T-helper 9 cell (primary cell): ENCODE measurements at regions not wholly inside any gene's neighbourhood (a gene's known extent, or its start where the extent isn't known, plus 50 kb on each side); places are given as distances from the start of the nearest gene placed in this dataset.

Experiments
- DNase-seq: peaks from one replicate; pipeline ENCODE4 v3.0.0-alpha.2; 2020

DNA sequence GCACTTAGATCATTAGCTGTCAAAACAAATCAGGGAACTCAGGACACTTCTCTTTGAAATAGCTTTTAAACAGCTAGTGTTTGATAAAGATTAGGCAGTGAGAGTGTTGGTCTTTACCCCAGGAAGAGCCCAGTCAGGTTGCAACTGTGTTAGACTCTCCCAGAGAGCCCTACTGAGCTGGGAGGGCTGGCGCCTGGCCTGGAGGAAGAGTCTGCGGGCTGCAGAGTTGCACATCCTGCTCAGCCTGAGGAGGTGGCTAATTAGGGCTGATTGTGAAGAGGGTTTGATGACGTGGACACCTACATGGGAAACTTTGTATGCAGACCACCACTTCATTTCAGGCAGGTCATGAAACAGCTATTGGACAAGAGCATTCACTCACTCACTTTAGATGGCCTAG, 112.0 kb downstream of the TMEM174 start:
- no peak for DNase-seq

GRCh38 chr5:73284220-73284795, 111.3 kb downstream of the TMEM174 start:
- DNase-seq: no peak

DNA sequence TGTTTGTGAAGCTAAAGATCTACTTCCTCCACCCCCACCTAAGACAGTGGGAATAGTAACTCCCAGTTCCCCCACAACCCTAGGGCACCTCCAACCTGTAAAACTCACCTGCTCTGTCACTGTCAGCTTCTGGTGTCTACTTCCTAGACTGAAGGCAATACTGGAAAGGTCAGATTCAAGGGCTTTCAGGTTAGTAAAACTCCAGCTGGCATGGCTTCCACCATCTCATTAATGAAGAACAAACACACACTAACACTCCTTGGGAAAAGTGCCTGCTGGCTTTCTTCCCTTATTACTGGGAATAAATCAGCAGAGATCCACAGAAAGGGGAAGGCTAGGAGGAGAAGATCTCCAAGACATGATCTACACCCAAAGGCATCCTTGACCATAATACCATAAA, 109.9 kb downstream of the TMEM174 start:
- DNase-seq: no peak

DNA sequence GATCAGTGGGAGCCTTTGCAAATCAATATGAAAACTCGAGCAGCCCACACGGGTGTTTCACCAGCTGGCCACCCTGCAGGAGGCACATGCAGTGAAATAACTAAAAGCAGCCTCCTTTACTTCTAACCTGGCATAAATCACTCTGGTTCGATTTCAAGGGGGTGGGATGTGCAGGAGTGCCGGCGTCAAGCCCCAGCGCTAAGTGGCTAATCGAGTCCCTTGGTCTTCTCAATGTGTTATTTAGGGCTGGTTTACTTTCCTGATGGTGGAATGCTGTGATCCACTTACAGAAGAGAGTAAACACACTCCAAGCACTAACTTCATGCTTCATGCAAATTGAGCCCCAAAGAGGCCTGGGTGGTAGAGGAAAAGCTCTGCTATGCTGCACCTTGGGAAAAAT, 109.4 kb downstream of the TMEM174 start:
- DNase-seq: no peak

GRCh38 chr5:73280821-73281746, 108.1 kb downstream of the TMEM174 start:
- no peak for DNase-seq

- no peak for DNase-seq
These were observed 107.4 kb downstream of the TMEM174 start for GRCh38 chr5:73280386-73280785.

DNA sequence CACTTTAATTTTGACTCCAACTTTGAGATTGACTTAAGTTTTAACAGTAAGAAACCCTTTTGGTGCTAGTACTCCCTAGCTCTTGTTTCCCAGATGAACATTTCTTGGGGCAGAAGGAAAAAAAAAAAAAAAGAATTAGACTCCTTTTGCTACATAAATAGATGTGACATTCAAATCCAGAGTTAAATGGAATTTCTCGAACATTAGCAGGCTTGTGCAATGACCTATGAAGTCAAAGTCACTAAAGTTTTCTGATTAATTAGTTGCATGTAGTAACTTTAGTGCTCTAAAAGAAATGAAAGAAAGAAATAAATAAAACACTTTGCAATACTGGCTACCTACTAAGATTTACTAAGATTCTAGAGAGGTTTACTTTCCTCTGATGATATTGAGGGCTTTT, 106.8 kb downstream of the TMEM174 start:
- DNase-seq: no peak

GRCh38 chr5:73278693-73279092, 105.7 kb downstream of the TMEM174 start:
- no peak for DNase-seq

GRCh38 chr5:73274881-73275663, 102.1 kb downstream of the TMEM174 start:
- DNase-seq: no peak

DNA sequence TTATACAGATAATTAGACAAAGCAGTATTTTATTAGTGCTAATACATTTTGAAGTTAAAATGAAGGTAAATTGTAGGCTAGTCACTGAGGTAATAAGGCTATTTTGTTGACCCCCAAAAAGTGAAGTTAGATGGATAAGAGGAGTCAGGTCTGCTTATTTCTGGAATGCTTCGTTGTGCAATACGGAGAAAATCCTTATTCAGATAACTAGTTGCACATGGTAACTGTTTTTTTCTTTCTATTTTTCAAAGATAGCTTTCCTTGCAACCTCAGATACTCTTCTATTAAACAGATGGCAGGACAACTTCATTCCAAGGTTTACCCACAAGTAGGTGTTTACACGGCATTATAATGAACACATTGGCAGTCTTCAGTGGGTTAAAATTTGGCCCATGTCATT, 101.1 kb downstream of the TMEM174 start:
- no peak for DNase-seq

DNA sequence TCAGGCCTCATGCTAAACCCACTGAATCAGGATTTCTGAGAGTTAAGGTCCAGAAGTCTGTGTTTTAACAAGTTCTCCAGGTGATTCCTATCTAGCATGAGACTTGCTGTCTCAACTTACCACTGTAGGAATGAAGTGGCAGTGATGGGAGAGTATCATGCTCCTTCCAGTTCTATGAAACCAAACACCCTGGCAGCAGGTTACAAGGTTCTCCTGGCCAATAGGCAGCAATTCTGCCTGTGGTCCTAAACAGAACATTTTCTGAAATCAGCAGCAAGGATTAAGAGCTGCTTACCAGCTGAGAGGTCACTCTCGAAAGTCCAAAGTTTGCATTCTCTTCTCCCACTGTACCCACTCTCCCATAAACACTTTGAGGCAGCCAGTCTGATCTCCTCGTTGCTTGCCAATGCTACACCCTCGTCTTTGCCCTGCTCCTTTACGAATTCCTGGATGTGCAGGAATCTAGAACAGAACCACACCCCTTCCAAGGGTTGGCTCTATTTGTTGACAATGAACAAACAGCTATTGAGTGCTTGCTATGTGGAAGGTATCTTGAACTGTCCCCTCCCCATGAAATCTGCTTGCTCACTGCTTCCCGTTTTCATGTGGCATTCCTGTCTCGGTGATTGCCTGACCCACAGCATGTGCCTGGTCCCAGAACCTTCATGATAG, 100.5 kb downstream of the TMEM174 start:
- no peak for DNase-seq

- DNase-seq: no peak
These were observed 99.4 kb downstream of the TMEM174 start for GRCh38 chr5:73272351-73272750.

- DNase-seq: no peak
These were observed 95.8 kb downstream of the TMEM174 start for GRCh38 chr5:73268826-73269225.

- no peak for DNase-seq
These were observed 94.9 kb downstream of the TMEM174 start for GRCh38 chr5:73267766-73268435.

DNA sequence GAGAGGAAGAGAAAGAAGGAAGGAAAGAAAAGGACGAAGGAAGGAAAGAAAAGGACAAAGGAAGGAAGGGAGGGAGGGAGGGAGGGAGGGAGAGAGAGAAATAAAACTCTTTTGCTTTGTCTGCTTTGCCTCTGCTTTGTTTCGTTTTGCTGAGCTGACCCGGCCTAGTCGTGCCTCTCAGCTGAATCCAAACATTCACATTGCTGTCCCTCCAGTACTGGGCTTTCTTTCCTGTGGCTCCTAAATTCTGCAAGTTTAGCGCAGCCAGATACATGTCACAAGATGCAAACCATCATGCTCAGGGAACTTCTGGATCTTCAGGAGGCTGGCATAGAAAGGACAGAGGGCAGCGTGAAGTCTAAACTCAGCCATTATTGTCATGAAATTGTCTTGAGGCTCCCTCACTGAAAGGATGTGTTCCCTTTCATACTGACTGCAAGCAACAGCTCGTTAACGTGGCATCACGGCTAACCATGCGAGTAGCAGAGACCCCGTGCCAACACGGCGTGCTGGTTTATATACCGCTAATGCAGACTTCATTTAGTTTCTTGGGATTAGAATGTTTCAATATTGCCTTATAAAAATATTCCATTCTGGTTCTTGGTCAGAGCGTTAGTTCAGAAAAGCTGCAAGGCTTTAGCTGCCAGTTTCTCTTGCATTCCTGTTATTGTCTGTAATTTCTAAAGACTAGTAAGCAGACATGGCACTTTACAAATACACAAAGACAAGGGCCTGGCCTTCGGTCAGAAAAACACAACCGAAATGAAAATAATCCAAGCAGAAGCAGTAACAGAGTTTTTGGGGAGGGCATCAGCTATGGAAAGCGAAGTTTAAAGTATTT, 94.2 kb downstream of the TMEM174 start:
- DNase-seq: no peak

DNA sequence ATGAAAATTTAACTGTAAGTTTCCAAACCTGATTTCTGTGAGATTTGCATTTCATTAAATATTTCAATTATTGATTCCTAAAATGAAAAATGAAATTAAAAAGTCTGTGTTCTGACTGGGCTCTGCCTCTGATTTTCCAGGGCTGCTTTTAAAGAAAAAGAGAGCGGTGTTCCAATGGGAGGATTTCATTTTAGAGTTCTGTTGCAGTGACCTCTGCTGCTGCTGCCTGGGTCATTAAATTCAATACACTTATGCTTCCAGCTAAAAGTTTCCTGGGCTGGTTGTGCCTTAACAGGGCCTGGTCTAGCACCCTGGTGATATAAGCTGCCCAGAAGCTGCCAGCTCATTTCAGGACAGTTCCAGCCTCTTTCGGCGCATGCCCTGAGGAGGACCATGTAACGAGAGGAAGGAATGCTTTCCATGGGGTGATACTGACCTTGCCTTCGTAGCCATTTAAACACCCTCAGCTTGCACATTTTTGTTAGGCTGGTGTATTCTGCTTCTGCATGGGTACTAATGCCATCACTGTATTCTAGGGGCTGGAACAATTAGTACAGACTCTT, 93.3 kb downstream of the TMEM174 start:
- DNase-seq: no peak

DNA sequence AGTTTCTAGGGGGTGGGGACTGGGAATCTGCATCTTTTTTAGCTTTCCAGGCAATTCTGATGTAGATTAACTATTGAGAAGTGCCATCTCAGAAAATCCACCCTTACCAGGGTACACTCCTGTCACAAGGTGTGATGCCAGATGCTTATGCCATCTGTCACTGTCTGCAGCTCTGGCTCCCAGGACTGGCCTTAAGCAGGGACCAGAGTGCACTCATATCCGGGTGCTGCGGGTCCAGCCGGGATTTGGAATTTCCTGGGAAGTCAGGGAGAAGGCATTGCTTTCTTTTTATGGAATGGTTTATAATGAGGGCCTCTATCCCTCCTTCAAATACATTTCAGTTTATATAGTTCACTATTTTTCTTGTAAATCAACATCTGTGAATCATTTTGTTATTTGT, 92.6 kb downstream of the TMEM174 start:
- DNase-seq: no peak

- DNase-seq: no peak
These were observed 91.6 kb downstream of the TMEM174 start for GRCh38 chr5:73264631-73265030.

DNA sequence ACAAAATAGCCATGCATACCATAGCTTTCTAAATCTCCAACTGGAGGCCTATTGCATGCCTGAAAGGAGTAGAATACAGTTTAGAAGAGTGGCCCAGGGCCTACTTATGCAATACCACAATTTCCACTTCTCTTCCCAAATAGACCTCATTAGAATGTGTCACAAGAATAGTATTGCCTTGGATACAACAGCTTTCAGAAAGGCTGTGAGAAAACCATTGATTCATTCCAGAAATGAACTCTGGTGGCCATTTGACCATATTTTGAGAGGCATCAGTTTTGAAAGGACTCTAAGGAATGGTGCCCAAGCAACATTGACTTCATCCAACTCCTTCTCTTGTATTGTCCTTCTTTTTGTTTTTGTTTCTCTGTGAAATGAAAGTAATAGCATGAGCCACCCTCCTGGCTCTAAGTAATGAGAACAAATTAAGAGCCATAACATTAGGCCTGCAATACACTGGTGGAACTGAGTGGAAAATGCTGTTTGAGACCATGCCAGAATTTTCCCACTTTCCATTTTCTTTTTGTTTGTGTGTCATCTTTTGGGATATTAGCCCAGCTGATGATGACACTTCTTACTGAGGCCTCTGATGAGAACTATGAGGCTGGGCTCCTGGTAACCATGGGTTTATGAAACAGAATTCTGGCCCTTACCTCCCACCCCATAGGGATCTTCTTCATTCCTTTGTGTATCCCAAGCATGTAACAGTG, 90.2 kb downstream of the TMEM174 start:
- no peak for DNase-seq

DNA sequence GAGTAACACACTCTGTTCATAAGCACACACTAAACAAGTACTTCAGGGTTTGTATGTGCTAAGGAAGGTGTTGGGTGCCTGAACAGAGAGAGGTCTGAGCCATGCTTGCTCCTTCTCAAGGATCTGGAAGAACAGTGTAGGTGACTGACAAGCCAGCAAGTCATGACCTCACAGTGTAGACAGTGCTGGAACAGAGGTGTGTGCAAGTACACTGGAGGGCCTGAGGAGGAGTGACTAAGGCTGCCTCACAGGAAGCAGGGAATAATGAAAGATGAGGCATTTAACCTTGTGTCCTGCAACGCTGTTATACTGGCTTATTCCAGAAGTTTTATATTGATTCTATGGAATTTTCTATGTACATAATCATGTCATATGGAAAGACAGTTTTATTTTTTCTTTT, 83.9 kb downstream of the TMEM174 start:
- no peak for DNase-seq

- no peak for DNase-seq
These were observed 83.5 kb downstream of the TMEM174 start for GRCh38 chr5:73256462-73256861.
